ENCODE measurements at regions not wholly inside any gene's neighbourhood (a gene's known extent, or its start where the extent isn't known, plus 50 kb on each side); places are given as distances from the start of the nearest gene placed in this dataset.

- no peak for TF ChIP-seq EZH2 (IDR thresholded peaks at IDR 0.05; ENCODE audit: borderline replicate concordance, low read length)
- TF ChIP-seq CTCF (IDR thresholded peaks at IDR 0.05; ENCODE audit: low read length): no peak
Observed at GRCh38 chr11:81749245-81749644, 984.4 kb downstream of the FAM181B start.

All from OCI-LY1 (cell line).